Fibroblast of lung (primary cell): ENCODE measurements at regions not wholly inside any gene's neighbourhood (a gene's known extent, or its start where the extent isn't known, plus 50 kb on each side); places are given as distances from the start of the nearest gene placed in this dataset.

Experiments used
- CTCF ChIP-seq, 2 donors: IDR thresholded peaks in 1 of 2; conservative IDR thresholded peaks in 1 of 2; 1 replicate in 1 of 2; 2 replicates in 1 of 2; pipeline ENCODE4 v1.5.1; 2011 to 2012; ENCODE audit warnings: low read length in 2 of 2, control low read depth in 1 of 2, inconsistent platforms in 1 of 2, low read depth in 1 of 2, mild to moderate bottlenecking in 1 of 2
- EZH2 ChIP-seq: IDR thresholded peaks from 2 replicates; pipeline ENCODE4 v1.5.1; 2012; ENCODE audit warnings: low read length, control low read depth, mild to moderate bottlenecking; ENCODE audit errors: missing control alignments

- TF ChIP-seq CTCF (conservative IDR thresholded peaks at IDR 0.05 in 1 of 2, IDR thresholded peaks at IDR 0.05 in 1 of 2; ENCODE audit: low read depth in 1 of 2, low read length in 2 of 2) (no peak), EZH2 (no peak)
Observed at GRCh38 chr1:9443913-9444445, 95.3 kb upstream of the SLC25A33 start.
